Nephron progenitor cell (in vitro differentiated cells): ENCODE measurements at regions not wholly inside any gene's neighbourhood (a gene's known extent, or its start where the extent isn't known, plus 50 kb on each side); places are given as distances from the start of the nearest gene placed in this dataset.
"Not testable (repeated sequence)": the region's sequence is repeated elsewhere in the genome, so short reads cannot be mapped to it uniquely, and the experiment has no call there.

Experiments
- DNase-seq: peaks from one replicate; pipeline ENCODE4 v3.0.0; 2021
- H3K27ac Mint-ChIP-seq: 2 replicates; pipeline ENCODE4 v1.8.0; 2021; ENCODE audit warnings: mild to moderate bottlenecking, moderate library complexity, mixed read lengths
- H3K27me3 Mint-ChIP-seq: 2 replicates; pipeline ENCODE4 v1.8.0; 2021; ENCODE audit warnings: mild to moderate bottlenecking, low read depth, mixed read lengths; ENCODE audit not compliant: poor library complexity
- H3K36me3 Mint-ChIP-seq: 2 replicates; pipeline ENCODE4 v1.8.0; 2021; ENCODE audit warnings: low read depth, mixed read lengths
- H3K4me1 Mint-ChIP-seq: 2 replicates; pipeline ENCODE4 v1.8.0; 2021; ENCODE audit warnings: mixed read lengths
- H3K4me3 Mint-ChIP-seq: 2 replicates; pipeline ENCODE4 v1.8.0; 2021; ENCODE audit warnings: mild to moderate bottlenecking, moderate library complexity, mixed read lengths
- H3K9me3 Mint-ChIP-seq: 2 replicates; pipeline ENCODE4 v1.8.0; 2021; ENCODE audit warnings: mild to moderate bottlenecking, moderate library complexity, mixed read lengths
- TF ChIP-seq, protein P1 (sequence below): fragments of 200-600 bp; sonication (generic); IDR thresholded peaks from 2 replicates; pipeline ENCODE4 v1.5.0; 2021; ENCODE audit warnings: antibody characterized with exemption

DNA sequence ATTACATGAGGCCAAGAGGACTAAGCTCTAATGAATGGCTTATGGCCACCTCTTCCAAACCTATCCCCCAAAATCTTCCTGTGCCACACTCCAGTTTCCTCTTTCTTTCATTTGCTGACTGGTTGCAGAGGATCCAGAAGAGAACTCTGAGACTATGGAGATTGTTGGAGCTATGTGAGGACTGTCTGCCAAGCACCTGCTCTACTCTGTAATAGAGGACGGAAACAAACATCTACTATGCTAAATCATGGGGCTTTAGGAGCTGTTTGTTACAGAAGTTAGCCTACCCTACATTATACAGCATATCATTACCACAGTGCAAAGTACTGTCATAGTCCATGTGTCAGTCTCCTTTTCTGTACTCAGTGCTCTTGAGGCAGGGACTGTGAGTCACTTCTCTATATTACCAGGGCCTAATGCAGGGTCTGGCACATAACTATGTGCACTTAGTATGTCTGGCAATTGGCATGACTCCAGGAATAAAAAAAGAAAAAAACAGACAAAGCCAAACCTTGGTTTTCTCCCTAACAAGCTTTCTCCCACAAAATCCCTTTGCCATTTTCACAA, 95.1 kb downstream of the RPAP3 start:
- H3K9me3 Mint-ChIP-seq = peaks cover 63% of the 10 kb centered on the region
- DNase-seq = no peak
- TF ChIP-seq, protein P1, sequence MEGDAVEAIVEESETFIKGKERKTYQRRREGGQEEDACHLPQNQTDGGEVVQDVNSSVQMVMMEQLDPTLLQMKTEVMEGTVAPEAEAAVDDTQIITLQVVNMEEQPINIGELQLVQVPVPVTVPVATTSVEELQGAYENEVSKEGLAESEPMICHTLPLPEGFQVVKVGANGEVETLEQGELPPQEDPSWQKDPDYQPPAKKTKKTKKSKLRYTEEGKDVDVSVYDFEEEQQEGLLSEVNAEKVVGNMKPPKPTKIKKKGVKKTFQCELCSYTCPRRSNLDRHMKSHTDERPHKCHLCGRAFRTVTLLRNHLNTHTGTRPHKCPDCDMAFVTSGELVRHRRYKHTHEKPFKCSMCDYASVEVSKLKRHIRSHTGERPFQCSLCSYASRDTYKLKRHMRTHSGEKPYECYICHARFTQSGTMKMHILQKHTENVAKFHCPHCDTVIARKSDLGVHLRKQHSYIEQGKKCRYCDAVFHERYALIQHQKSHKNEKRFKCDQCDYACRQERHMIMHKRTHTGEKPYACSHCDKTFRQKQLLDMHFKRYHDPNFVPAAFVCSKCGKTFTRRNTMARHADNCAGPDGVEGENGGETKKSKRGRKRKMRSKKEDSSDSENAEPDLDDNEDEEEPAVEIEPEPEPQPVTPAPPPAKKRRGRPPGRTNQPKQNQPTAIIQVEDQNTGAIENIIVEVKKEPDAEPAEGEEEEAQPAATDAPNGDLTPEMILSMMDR = no peak
- peaks cover 83% of the 10 kb centered on the region for H3K36me3 Mint-ChIP-seq
- H3K27ac Mint-ChIP-seq = no peak overlapping the region
- no peaks in the 10 kb centered on the region for H3K27me3 Mint-ChIP-seq
- no peak overlapping the region for H3K4me3 Mint-ChIP-seq
- no peaks in the 10 kb centered on the region for H3K4me1 Mint-ChIP-seq

DNA sequence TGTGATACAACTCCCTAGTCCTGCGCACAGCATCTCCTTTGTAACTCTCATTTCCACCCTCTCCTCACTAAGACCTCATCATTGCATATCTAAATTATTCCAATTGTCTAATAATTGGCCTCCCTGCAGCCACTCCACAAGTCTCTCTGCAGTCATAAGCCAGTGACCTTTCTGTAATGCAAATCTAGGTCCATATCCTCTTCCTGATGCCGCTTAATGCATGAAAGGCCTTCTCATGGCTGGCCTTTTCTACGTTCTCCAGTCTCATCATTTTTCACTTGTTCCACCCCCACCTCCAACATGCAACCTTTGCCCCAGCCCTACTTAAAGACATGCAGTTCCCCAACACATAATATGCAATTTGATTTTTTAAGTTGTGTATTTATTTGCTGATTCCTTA, 96.0 kb downstream of the RPAP3 start:
- Mint-ChIP-seq H3K9me3 (peaks cover 71% of the 10 kb centered on the region), H3K4me1 (no peaks in the 10 kb centered on the region), H3K27me3 (no peaks in the 10 kb centered on the region), H3K36me3 (peaks cover 83% of the 10 kb centered on the region), H3K27ac (no peak overlapping the region), H3K4me3 (no peak overlapping the region)
- TF ChIP-seq, protein P1 = no peak
- no peak for DNase-seq

DNA sequence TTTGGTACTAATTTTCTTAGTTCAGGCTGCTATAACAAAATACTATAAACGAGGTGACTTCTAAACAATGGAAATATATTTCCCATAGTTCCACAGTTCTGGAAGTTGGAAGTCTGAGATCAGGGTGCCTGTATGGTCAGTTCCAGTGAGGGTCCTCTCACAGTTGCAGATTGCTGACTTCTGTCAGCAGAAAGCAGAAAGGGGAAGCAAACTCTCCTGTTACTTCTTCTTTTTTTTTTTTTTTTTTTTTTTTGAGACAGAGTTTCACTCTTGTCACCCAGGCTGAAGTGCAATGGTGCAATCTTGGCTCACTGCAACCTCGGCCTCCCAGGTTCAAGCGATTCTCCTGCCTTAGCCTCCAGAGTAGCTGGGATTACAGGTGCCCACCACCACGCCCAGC, 97.2 kb downstream of the RPAP3 start:
- Mint-ChIP-seq H3K9me3 (peaks cover 64% of the 10 kb centered on the region), H3K36me3 (peaks cover 78% of the 10 kb centered on the region)
- not testable (repeated sequence) for H3K27me3 Mint-ChIP-seq, H3K27ac Mint-ChIP-seq, DNase-seq, H3K4me1 Mint-ChIP-seq, H3K4me3 Mint-ChIP-seq

DNA sequence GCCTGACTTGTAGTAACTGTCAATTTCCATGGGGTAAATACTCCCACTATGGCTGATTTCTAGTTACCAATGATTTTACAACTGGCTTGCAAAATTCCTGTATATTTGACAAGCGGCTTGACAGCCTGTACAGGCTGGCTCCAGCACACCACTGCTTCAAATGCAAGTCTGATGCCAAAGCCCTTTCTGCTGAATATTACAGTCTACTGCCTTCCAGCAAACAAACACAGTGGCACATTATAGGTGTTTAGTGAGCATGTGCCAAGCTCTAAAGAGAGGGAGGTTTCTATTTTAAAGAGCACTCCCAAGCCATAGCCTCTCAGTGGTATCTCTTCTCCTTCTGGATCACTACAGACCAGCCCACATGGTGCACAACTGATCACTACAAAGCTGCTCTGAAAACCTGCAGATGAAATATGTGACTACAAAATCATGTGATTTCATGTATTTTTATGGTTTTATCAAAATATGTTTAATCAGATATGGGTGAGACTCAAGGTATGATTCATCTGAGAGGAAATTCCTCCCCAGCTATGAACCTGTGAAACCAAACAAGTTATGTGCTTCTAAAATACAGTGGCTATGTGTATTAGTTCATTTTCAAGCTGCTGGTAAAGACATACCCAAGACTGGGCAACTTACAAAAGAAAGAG, 101.5 kb downstream of the RPAP3 start:
- TF ChIP-seq, protein P1 = no peak
- Mint-ChIP-seq H3K4me1 (peaks cover 7% of the 10 kb centered on the region), H3K9me3 (peaks cover 58% of the 10 kb centered on the region), H3K36me3 (peaks cover 64% of the 10 kb centered on the region), H3K27me3 (no peaks in the 10 kb centered on the region), H3K4me3 (no peak overlapping the region), H3K27ac (peak overlapping the region; percentile 62)
- DNase-seq = no peak

DNA sequence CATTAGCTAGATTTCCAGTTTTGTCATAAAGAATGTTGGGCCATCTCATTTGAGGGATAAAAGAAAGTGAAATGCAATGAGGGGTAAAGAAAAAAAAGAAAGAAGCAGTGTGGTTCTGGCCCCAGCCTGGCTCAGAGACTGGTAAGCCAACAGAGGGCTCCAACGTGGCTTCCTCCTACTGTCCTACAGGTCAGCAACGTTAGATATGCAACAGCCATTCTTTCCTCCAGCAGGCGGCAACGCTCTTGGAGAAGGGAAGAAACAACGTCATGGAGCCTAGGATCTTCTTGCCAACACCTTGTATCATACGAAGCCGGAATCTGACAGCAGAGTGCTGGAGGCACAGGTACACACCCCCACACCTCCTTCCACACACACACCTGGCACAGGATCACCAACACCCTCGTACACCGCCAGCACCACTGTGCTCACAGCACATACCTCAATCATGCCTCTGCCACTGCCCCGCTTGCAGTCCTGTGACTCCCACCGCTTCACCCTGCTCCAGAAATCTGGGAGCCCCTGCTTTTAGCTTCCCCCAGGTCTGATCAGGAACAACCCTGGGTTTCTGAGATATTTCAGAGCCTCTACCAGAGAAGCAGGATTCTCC, 102.8 kb downstream of the RPAP3 start:
- peaks cover 7% of the 10 kb centered on the region for H3K4me1 Mint-ChIP-seq
- TF ChIP-seq, protein P1 = no peak
- H3K27me3 Mint-ChIP-seq = peaks cover 4% of the 10 kb centered on the region
- peak overlapping the region; percentile 49 for H3K27ac Mint-ChIP-seq
- no peak overlapping the region for H3K4me3 Mint-ChIP-seq
- no peak for DNase-seq
- H3K9me3 Mint-ChIP-seq = peaks cover 60% of the 10 kb centered on the region
- H3K36me3 Mint-ChIP-seq = peaks cover 62% of the 10 kb centered on the region

DNA sequence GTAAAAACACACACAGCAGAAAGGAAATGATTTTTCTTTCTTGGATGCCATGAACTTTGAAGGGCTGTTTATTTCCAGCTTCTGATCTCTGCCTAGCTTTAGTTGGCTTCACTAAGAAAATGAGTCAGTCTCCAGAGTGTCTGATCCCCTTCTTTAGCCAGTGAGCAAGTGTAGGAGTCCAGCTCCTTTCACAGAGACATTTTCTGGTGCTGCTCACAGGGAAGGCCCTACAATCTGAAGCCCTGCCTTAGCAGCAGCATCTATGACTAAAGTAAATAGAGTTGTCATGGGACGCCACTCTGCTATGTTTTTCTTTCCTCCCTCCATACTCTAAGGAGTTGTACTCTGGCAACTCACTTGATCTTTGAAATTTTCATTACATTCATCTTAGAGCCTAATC, 103.5 kb downstream of the RPAP3 start:
- H3K27me3 Mint-ChIP-seq = peaks cover 4% of the 10 kb centered on the region
- peaks cover 55% of the 10 kb centered on the region for H3K36me3 Mint-ChIP-seq
- H3K9me3 Mint-ChIP-seq = peaks cover 53% of the 10 kb centered on the region
- TF ChIP-seq, protein P1 = no peak
- no peak overlapping the region for H3K4me3 Mint-ChIP-seq
- peak overlapping the region; percentile 49 for H3K27ac Mint-ChIP-seq
- no peak for DNase-seq
- H3K4me1 Mint-ChIP-seq = peaks cover 7% of the 10 kb centered on the region
